OCI-LY1 (cell line): ENCODE measurements at regions not wholly inside any gene's neighbourhood (a gene's known extent, or its start where the extent isn't known, plus 50 kb on each side); places are given as distances from the start of the nearest gene placed in this dataset.
A peak's percentile ranks its signal among the peaks of the same experiment; 100 is the strongest.

ENCODE experiments used
- H2AFZ ChIP-seq: fragments of 200-600 bp; sonication (generic), shearing (Covaris generic); 2 replicates; pipeline ENCODE4 v1.6.0; 2014; ENCODE audit warnings: antibody characterized with exemption, mild to moderate bottlenecking, low read length
- H3F3A ChIP-seq: fragments of 200-600 bp; sonication (generic), shearing (Covaris generic); 2 replicates; pipeline ENCODE4 v1.6.0; 2014; ENCODE audit warnings: mild to moderate bottlenecking, antibody characterized with exemption, low read length, moderate library complexity; ENCODE audit not compliant: insufficient read depth
- H3K27ac ChIP-seq: fragments of 200-600 bp; sonication (generic); 2 replicates; pipeline ENCODE4 v1.5.1; 2014; ENCODE audit warnings: low read length, mixed run types, mild to moderate bottlenecking, low read depth; ENCODE audit not compliant: poor library complexity, severe bottlenecking
- H3K27me3 ChIP-seq: fragments of 200-600 bp; sonication (generic); 2 replicates; pipeline ENCODE4 v1.6.0; 2014; ENCODE audit warnings: antibody characterized with exemption, mild to moderate bottlenecking, low read length, moderate library complexity; ENCODE audit not compliant: insufficient read depth
- H3K36me3 ChIP-seq: fragments of 200-600 bp; sonication (generic); 2 replicates; pipeline ENCODE4 v1.6.1; 2014; ENCODE audit warnings: mild to moderate bottlenecking, antibody characterized with exemption, low read length, moderate library complexity, mixed read lengths; ENCODE audit not compliant: insufficient read depth
- H3K4me1 ChIP-seq: fragments of 200-600 bp; sonication (generic); 2 replicates; pipeline ENCODE4 v1.5.1; 2014; ENCODE audit warnings: mild to moderate bottlenecking, low read length, moderate library complexity; ENCODE audit not compliant: insufficient read depth, severe bottlenecking
- H3K4me2 ChIP-seq: fragments of 200-600 bp; sonication (generic), shearing (Covaris generic); 2 replicates; pipeline ENCODE4 v1.6.1; 2014; ENCODE audit warnings: low read length
- H3K4me3 ChIP-seq: fragments of 200-600 bp; sonication (generic); 2 replicates; pipeline ENCODE4 v1.5.1; 2014; ENCODE audit warnings: low read length, low read depth, mild to moderate bottlenecking, mixed read lengths; ENCODE audit not compliant: poor library complexity, severe bottlenecking
- H3K79me2 ChIP-seq: fragments of 200-600 bp; shearing (Covaris generic); 2 replicates; pipeline ENCODE4 v1.6.1; 2016; ENCODE audit warnings: mixed run types, low read length, mixed read lengths; ENCODE audit not compliant: insufficient read depth
- H3K9ac ChIP-seq: fragments of 200-600 bp; sonication (generic), shearing (Covaris generic); 2 replicates; pipeline ENCODE4 v1.6.1; 2014; ENCODE audit warnings: mild to moderate bottlenecking, low read length, mixed read lengths
- H3K9me2 ChIP-seq: fragments of 200-600 bp; sonication (generic), shearing (Covaris generic); 2 replicates; pipeline ENCODE4 v1.6.1; 2014; ENCODE audit warnings: low read depth, mild to moderate bottlenecking, low read length, mixed read lengths
- H3K9me3 ChIP-seq: fragments of 200-600 bp; shearing (Covaris generic); 2 replicates; pipeline ENCODE4 v1.6.1; 2014; ENCODE audit warnings: low read length, mixed read lengths
- H4K20me1 ChIP-seq: fragments of 200-600 bp; sonication (generic), shearing (Covaris generic); 2 replicates; pipeline ENCODE4 v1.6.0; 2016; ENCODE audit warnings: mild to moderate bottlenecking, low read length; ENCODE audit not compliant: insufficient read depth
- EZH2 ChIP-seq: fragments of 200-600 bp; sonication (generic), shearing (Covaris generic); IDR thresholded peaks from 2 replicates; pipeline ENCODE4 v1.8.0; 2017; ENCODE audit warnings: borderline replicate concordance, mixed run types, mild to moderate bottlenecking, antibody characterized with exemption, low read length, moderate library complexity, mixed read lengths
- TF ChIP-seq, protein P1 (sequence below): fragments of 200-600 bp; sonication (generic), shearing (Covaris generic); IDR thresholded peaks from 2 replicates; pipeline ENCODE4 v1.5.1; 2017; ENCODE audit warnings: mild to moderate bottlenecking, antibody characterized with exemption, low read length, moderate library complexity, mixed read lengths

DNA sequence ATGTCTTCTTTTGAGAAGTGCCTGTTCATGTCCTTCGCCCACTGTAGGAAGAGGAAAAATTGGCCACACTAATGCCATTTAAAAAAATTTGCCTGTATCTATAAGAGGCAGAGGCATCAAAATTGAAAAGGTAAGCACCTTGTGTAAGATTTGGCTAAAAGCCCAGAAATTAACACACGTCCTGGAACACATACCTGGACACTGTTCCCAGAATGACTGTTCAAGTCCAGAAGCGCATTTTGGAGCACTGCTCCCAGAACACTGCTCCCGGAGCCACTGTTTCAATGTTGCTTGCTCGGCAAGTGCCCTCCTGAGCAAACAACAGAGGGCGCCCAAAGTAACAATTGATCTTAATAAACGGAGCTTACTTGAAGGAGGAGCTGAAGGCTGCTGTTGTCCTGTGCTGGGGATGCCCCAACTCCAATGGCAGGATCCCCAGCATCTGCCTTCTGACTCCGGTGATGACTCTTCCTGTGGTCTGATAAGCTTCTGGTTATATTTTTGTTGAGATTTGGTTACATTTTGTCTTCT lies 1958.6 kb downstream of the C4orf33 start:
- Histone ChIP-seq H3K4me2 (no peak overlapping the region), H3K4me1 (no peaks in the 10 kb centered on the region), H3K9ac (no peak overlapping the region), H3K9me3 (no peaks in the 10 kb centered on the region), H3K27me3 (no peaks in the 10 kb centered on the region), H3K79me2 (no peaks in the 10 kb centered on the region), H3K36me3 (no peaks in the 10 kb centered on the region), H3K9me2 (no peaks in the 10 kb centered on the region), H3K4me3 (no peak overlapping the region), H3K27ac (no peak overlapping the region), H3F3A (no peaks in the 10 kb centered on the region), H4K20me1 (no peaks in the 10 kb centered on the region), H2AFZ (no peak overlapping the region)
- no peak for TF ChIP-seq EZH2
- TF ChIP-seq, protein P1, sequence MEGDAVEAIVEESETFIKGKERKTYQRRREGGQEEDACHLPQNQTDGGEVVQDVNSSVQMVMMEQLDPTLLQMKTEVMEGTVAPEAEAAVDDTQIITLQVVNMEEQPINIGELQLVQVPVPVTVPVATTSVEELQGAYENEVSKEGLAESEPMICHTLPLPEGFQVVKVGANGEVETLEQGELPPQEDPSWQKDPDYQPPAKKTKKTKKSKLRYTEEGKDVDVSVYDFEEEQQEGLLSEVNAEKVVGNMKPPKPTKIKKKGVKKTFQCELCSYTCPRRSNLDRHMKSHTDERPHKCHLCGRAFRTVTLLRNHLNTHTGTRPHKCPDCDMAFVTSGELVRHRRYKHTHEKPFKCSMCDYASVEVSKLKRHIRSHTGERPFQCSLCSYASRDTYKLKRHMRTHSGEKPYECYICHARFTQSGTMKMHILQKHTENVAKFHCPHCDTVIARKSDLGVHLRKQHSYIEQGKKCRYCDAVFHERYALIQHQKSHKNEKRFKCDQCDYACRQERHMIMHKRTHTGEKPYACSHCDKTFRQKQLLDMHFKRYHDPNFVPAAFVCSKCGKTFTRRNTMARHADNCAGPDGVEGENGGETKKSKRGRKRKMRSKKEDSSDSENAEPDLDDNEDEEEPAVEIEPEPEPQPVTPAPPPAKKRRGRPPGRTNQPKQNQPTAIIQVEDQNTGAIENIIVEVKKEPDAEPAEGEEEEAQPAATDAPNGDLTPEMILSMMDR: peak; percentile 20; the same call in 1 of the 2 replicates

DNA sequence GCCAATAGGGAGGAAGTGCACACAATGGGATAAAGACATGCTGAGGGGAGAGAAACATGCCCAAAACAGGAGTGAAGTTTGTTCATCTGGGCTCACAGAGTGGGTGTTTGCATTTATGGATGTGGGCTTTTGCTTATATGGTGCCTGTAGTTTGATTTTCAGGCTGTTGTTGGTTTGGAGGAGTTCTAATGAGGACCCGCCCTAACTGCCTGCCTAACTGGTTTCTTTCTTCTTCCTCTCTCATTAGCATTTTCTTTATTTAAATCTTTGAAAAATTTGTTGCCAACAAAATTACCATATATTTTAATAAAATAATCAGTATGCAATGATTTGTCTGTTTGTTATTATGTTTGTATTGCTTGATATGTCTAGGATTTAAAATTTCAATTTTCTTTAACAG lies 1965.8 kb downstream of the C4orf33 start:
- no peak overlapping the region for H3K9ac ChIP-seq

DNA sequence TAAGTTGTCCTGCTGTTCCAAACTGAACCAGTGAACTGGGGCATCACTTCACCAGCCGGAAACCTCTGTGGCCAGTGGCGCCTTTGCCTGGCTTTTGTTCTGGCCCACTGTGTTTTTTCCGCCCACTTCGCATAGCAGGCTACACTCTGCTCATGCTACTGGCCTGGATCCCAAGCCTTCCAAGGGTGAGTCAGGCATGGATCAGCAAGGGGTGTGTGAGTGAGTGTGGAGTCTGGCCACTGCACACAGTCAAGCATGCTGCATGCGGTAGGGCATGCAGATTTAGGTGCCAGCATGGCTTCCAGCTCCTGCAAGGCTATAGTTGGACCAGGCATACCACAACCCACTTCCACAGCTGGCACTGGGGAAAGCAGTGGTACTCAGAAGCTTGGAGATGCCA lies 1967.9 kb downstream of the C4orf33 start:
- Histone ChIP-seq H3K27ac (no peak overlapping the region), H3K4me3 (no peak overlapping the region), H3K4me2 (no peak overlapping the region), H3K9me3 (peaks cover 16% of the 10 kb centered on the region), H4K20me1 (no peaks in the 10 kb centered on the region), H2AFZ (no peak overlapping the region), H3K36me3 (no peaks in the 10 kb centered on the region), H3K79me2 (no peaks in the 10 kb centered on the region), H3K4me1 (no peaks in the 10 kb centered on the region), H3K27me3 (no peaks in the 10 kb centered on the region), H3K9ac (no peak overlapping the region), H3K9me2 (no peaks in the 10 kb centered on the region), H3F3A (no peaks in the 10 kb centered on the region)
- TF ChIP-seq EZH2: no peak
- TF ChIP-seq, protein P1: no peak

More for the DNA sequence above, 1965.8 kb downstream of the C4orf33 start:
- H3K4me3 ChIP-seq: no peak overlapping the region
- H3K27me3 ChIP-seq: no peaks in the 10 kb centered on the region
- H3K9me3 ChIP-seq: peaks cover 16% of the 10 kb centered on the region
- H3K9me2 ChIP-seq: no peaks in the 10 kb centered on the region
- no peaks in the 10 kb centered on the region for H3K79me2 ChIP-seq
- no peak overlapping the region for H3K4me2 ChIP-seq
- no peaks in the 10 kb centered on the region for H4K20me1 ChIP-seq
- H3K36me3 ChIP-seq: no peaks in the 10 kb centered on the region
- no peak overlapping the region for H3K27ac ChIP-seq
- H2AFZ ChIP-seq: no peak overlapping the region
- TF ChIP-seq, protein P1: no peak
- TF ChIP-seq EZH2: no peak
- H3F3A ChIP-seq: no peaks in the 10 kb centered on the region
- no peaks in the 10 kb centered on the region for H3K4me1 ChIP-seq
